Fibroblast of the aortic adventitia (primary cell): ENCODE measurements at regions not wholly inside any gene's neighbourhood (a gene's known extent, or its start where the extent isn't known, plus 50 kb on each side); places are given as distances from the start of the nearest gene placed in this dataset.
"Not testable (repeated sequence)": the region's sequence is repeated elsewhere in the genome, so short reads cannot be mapped to it uniquely, and the experiment has no call there.

ENCODE experiments used
- DNase-seq: peaks from one replicate; pipeline ENCODE4 v3.0.0-alpha.2; 2010; ENCODE audit warnings: low read depth
- H3K4me3 ChIP-seq: 2 replicates; pipeline ENCODE4 v1.5.1; 2011; ENCODE audit warnings: low read depth, mild to moderate bottlenecking, control low read depth, low read length, moderate library complexity
- CTCF ChIP-seq: IDR thresholded peaks from 2 replicates; pipeline ENCODE4 v1.5.1; 2011; ENCODE audit warnings: mild to moderate bottlenecking, low read length, control low read depth, inconsistent platforms; ENCODE audit not compliant: insufficient read depth

GRCh38 chr2:363824-364470 lies 76.1 kb upstream of the ALKAL2 start:
- DNase-seq, result no peak
- no peak for TF ChIP-seq CTCF
- H3K4me3 ChIP-seq, result no peak overlapping the region

- no peak for TF ChIP-seq CTCF
- DNase-seq, result no peak
- H3K4me3 ChIP-seq, result no peak overlapping the region
Measured at GRCh38 chr2:362924-363323, 75.0 kb upstream of the ALKAL2 start.

- no peak for DNase-seq
- H3K4me3 ChIP-seq, result no peak overlapping the region
- TF ChIP-seq CTCF, result no peak
Measured at GRCh38 chr2:360124-360523, 72.2 kb upstream of the ALKAL2 start.

- H3K4me3 ChIP-seq, result no peak overlapping the region
- TF ChIP-seq CTCF, result no peak
- no peak for DNase-seq
Measured at GRCh38 chr2:359047-359446, 71.2 kb upstream of the ALKAL2 start.

- H3K4me3 ChIP-seq, result no peak overlapping the region
- TF ChIP-seq CTCF, result no peak
- no peak for DNase-seq
Measured at GRCh38 chr2:357811-358210, 69.9 kb upstream of the ALKAL2 start.

GRCh38 chr2:356304-356703 lies 68.4 kb upstream of the ALKAL2 start:
- not testable (repeated sequence) for H3K4me3 ChIP-seq, DNase-seq

- no peak for DNase-seq
- no peak for TF ChIP-seq CTCF
Measured at GRCh38 chr2:355773-356172, 67.9 kb upstream of the ALKAL2 start.

More at GRCh38 chr2:355773-356172, 67.9 kb upstream of the ALKAL2 start:
- H3K4me3 ChIP-seq, result no peak overlapping the region
